HEK293 (cell line): ENCODE measurements at regions not wholly inside any gene's neighbourhood (a gene's known extent, or its start where the extent isn't known, plus 50 kb on each side); places are given as distances from the start of the nearest gene placed in this dataset.

ENCODE experiments used
- GFI1B ChIP-seq: fragments of 450-650 bp; formaldehyde crosslinking; IDR thresholded peaks from 2 replicates; pipeline ENCODE4 v1.5.1; 2016; ENCODE audit warnings: missing biosample characterization, missing genetic modification characterization
- SP2 ChIP-seq: fragments of 450-650 bp; formaldehyde crosslinking; IDR thresholded peaks from 2 replicates; pipeline ENCODE4 v1.5.1; 2016; ENCODE audit warnings: missing biosample characterization, missing genetic modification characterization
- TRIM28 ChIP-seq: IDR thresholded peaks from 2 replicates; pipeline ENCODE4 v1.6.1; 2011; ENCODE audit warnings: low read length, control low read depth, borderline replicate concordance
- WT1 ChIP-seq: fragments of 450-650 bp; formaldehyde crosslinking; IDR thresholded peaks from 2 replicates; pipeline ENCODE4 v1.5.1; 2016; ENCODE audit warnings: missing biosample characterization, missing genetic modification characterization
- YY1 ChIP-seq: fragments of 450-650 bp; formaldehyde crosslinking; IDR thresholded peaks from 2 replicates; pipeline ENCODE4 v1.5.1; 2018; ENCODE audit warnings: missing biosample characterization, missing genetic modification characterization
- ZBTB1 ChIP-seq: fragments of 450-650 bp; formaldehyde crosslinking; IDR thresholded peaks from 2 replicates; pipeline ENCODE4 v1.5.1; 2016; ENCODE audit warnings: missing biosample characterization, missing genetic modification characterization
- ZBTB17 ChIP-seq: fragments of 450-650 bp; formaldehyde crosslinking; IDR thresholded peaks from 2 replicates; pipeline ENCODE4 v1.5.1; 2016; ENCODE audit warnings: missing biosample characterization, missing genetic modification characterization
- ZFP41 ChIP-seq: fragments of 450-650 bp; formaldehyde crosslinking; IDR thresholded peaks from 2 replicates; pipeline ENCODE4 v1.5.1; 2016; ENCODE audit warnings: missing biosample characterization, missing genetic modification characterization, borderline replicate concordance
- ZNF121 ChIP-seq: fragments of 450-650 bp; formaldehyde crosslinking; IDR thresholded peaks from 2 replicates; pipeline ENCODE4 v1.5.1; 2016; ENCODE audit warnings: missing biosample characterization, missing genetic modification characterization
- ZNF155 ChIP-seq: fragments of 450-650 bp; formaldehyde crosslinking; IDR thresholded peaks from 2 replicates; pipeline ENCODE4 v1.5.1; 2016; ENCODE audit warnings: missing biosample characterization, missing genetic modification characterization
- ZNF169 ChIP-seq: fragments of 450-650 bp; formaldehyde crosslinking; IDR thresholded peaks from 2 replicates; pipeline ENCODE4 v1.5.1; 2016; ENCODE audit warnings: missing biosample characterization, missing genetic modification characterization
- ZNF221 ChIP-seq: fragments of 450-650 bp; formaldehyde crosslinking; IDR thresholded peaks from 2 replicates; pipeline ENCODE4 v1.5.1; 2017; ENCODE audit warnings: missing biosample characterization, missing genetic modification characterization, borderline replicate concordance
- ZNF366 ChIP-seq: fragments of 450-650 bp; formaldehyde crosslinking; conservative IDR thresholded peaks from 2 replicates; pipeline ENCODE4 v1.5.1; 2016; ENCODE audit warnings: missing biosample characterization, missing genetic modification characterization
- ZNF416 ChIP-seq: fragments of 450-650 bp; formaldehyde crosslinking; IDR thresholded peaks from 2 replicates; pipeline ENCODE4 v1.5.1; 2016; ENCODE audit warnings: missing biosample characterization, missing genetic modification characterization
- ZNF561 ChIP-seq: fragments of 450-650 bp; IDR thresholded peaks from 2 replicates; pipeline ENCODE4 v1.5.1; 2018; ENCODE audit warnings: missing biosample characterization, missing genetic modification characterization, borderline replicate concordance
- ZNF843 ChIP-seq: fragments of 450-650 bp; formaldehyde crosslinking; IDR thresholded peaks from 2 replicates; pipeline ENCODE4 v1.5.1; 2016; ENCODE audit warnings: missing biosample characterization, missing genetic modification characterization
- TF ChIP-seq, protein P1 (sequence below): fragments of 450-650 bp; formaldehyde crosslinking; conservative IDR thresholded peaks from 2 replicates; pipeline ENCODE4 v1.5.1; 2016; ENCODE audit warnings: low read depth, missing biosample characterization, missing genetic modification characterization
- TF ChIP-seq, protein P2 (sequence below): fragments of 450-650 bp; formaldehyde crosslinking; IDR thresholded peaks from 2 replicates; pipeline ENCODE4 v1.5.1; 2017; ENCODE audit warnings: missing biosample characterization, missing genetic modification characterization
- TF ChIP-seq, protein P3 (sequence below): fragments of 450-650 bp; formaldehyde crosslinking; IDR thresholded peaks from 2 replicates; pipeline ENCODE4 v1.5.0; 2017; ENCODE audit warnings: missing biosample characterization, missing genetic modification characterization, borderline replicate concordance
- TF ChIP-seq, protein P4 (sequence below): IDR thresholded peaks from 2 replicates; pipeline ENCODE4 v1.6.1; 2011; ENCODE audit warnings: mild to moderate bottlenecking, low read depth, low read length, borderline replicate concordance
- TF ChIP-seq, protein P5 (sequence below): fragments of 450-650 bp; formaldehyde crosslinking; optimal IDR thresholded peaks from 2 replicates; pipeline ENCODE3; 2016; ENCODE audit warnings: missing biosample characterization, mild to moderate bottlenecking, missing genetic modification characterization
- TF ChIP-seq, protein P6 (sequence below): fragments of 450-650 bp; formaldehyde crosslinking; IDR thresholded peaks from 2 replicates; pipeline ENCODE4 v1.5.1; 2016; ENCODE audit warnings: missing biosample characterization, missing genetic modification characterization

DNA sequence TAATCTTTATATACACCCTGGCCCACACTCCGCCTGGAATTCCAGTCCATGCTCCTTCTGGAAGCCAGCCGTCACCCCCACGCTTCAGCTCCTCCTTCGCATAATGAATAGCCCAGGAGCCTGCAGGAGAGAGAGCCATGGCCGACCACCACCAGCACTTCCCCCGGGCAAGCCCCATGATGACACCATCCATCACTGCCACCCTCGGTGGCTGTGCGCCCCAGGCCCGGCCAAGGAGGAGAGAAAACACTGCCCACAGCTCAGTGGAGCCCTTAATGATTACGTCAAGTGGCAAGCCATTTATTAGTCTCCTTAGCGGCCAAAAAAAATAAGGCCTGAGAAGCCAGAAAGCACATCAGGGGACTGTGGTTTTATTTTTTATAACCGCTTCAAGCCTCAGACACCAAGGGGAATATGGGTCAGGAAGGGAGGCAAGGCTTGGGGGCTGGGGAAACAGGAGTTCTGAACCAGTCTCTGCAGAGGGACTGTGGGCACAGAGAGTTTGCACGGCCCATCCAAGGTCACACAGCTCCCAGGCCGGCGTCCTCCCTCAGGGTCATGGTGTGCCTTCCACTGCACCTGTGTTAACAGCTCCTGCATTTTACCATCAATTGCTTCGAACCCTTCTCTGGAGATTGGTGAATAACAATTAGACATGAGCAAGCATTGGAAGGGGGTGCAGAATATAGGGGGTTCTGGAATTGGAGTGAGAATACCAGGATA is 134.3 kb downstream of the MN1 start (continued):
- TF ChIP-seq, protein P1, sequence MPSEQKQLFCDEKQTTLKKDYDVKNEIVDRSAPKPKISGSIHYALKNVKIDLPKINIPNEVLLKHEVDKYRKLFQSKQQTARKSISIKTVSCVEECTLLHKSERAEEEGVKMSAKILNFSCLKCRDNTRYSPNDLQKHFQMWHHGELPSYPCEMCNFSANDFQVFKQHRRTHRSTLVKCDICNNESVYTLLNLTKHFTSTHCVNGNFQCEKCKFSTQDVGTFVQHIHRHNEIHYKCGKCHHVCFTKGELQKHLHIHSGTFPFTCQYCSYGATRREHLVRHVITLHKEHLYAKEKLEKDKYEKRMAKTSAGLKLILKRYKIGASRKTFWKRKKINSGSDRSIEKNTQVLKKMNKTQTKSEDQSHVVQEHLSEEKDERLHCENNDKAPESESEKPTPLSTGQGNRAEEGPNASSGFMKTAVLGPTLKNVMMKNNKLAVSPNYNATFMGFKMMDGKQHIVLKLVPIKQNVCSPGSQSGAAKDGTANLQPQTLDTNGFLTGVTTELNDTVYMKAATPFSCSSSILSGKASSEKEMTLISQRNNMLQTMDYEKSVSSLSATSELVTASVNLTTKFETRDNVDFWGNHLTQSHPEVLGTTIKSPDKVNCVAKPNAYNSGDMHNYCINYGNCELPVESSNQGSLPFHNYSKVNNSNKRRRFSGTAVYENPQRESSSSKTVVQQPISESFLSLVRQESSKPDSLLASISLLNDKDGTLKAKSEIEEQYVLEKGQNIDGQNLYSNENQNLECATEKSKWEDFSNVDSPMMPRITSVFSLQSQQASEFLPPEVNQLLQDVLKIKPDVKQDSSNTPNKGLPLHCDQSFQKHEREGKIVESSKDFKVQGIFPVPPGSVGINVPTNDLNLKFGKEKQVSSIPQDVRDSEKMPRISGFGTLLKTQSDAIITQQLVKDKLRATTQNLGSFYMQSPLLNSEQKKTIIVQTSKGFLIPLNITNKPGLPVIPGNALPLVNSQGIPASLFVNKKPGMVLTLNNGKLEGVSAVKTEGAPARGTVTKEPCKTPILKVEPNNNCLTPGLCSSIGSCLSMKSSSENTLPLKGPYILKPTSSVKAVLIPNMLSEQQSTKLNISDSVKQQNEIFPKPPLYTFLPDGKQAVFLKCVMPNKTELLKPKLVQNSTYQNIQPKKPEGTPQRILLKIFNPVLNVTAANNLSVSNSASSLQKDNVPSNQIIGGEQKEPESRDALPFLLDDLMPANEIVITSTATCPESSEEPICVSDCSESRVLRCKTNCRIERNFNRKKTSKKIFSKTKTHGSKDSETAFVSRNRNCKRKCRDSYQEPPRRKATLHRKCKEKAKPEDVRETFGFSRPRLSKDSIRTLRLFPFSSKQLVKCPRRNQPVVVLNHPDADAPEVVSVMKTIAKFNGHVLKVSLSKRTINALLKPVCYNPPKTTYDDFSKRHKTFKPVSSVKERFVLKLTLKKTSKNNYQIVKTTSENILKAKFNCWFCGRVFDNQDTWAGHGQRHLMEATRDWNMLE = no peak
- TF ChIP-seq ZNF121 (peak; percentile 57; the same call in 1 of the 2 replicates), ZBTB1 (tag by site-specific recombination) (no peak), ZNF561 (peak; percentile 52; the same call in 1 of the 2 replicates), YY1 (tag by site-specific recombination) (no peak), ZNF843 (tag by site-specific recombination) (peak; percentile 75; the same call in 1 of the 2 replicates), ZNF416 (tag by site-specific recombination) (no peak), ZNF169 (tag by site-specific recombination) (no peak), ZNF221 (tag by site-specific recombination) (no peak), WT1 (tag by site-specific recombination) (peak; percentile 24; the same call in 1 of the 2 replicates), ZFP41 (tag by site-specific recombination) (no peak), ZBTB17 (tag by site-specific recombination) (no peak), ZNF155 (tag by site-specific recombination) (no peak), TRIM28 (0 out of 2 replicates have a peak, but pooled peaks have one; percentile 51), SP2 (tag by site-specific recombination) (peak; percentile 38; the same call in 1 of the 2 replicates), ZNF366 (tag by site-specific recombination) (no peak), GFI1B (tag by site-specific recombination) (no peak)
- TF ChIP-seq, protein P2, sequence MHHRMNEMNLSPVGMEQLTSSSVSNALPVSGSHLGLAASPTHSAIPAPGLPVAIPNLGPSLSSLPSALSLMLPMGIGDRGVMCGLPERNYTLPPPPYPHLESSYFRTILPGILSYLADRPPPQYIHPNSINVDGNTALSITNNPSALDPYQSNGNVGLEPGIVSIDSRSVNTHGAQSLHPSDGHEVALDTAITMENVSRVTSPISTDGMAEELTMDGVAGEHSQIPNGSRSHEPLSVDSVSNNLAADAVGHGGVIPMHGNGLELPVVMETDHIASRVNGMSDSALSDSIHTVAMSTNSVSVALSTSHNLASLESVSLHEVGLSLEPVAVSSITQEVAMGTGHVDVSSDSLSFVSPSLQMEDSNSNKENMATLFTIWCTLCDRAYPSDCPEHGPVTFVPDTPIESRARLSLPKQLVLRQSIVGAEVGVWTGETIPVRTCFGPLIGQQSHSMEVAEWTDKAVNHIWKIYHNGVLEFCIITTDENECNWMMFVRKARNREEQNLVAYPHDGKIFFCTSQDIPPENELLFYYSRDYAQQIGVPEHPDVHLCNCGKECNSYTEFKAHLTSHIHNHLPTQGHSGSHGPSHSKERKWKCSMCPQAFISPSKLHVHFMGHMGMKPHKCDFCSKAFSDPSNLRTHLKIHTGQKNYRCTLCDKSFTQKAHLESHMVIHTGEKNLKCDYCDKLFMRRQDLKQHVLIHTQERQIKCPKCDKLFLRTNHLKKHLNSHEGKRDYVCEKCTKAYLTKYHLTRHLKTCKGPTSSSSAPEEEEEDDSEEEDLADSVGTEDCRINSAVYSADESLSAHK (tag by site-specific recombination) = peak; percentile 45
- TF ChIP-seq, protein P3, sequence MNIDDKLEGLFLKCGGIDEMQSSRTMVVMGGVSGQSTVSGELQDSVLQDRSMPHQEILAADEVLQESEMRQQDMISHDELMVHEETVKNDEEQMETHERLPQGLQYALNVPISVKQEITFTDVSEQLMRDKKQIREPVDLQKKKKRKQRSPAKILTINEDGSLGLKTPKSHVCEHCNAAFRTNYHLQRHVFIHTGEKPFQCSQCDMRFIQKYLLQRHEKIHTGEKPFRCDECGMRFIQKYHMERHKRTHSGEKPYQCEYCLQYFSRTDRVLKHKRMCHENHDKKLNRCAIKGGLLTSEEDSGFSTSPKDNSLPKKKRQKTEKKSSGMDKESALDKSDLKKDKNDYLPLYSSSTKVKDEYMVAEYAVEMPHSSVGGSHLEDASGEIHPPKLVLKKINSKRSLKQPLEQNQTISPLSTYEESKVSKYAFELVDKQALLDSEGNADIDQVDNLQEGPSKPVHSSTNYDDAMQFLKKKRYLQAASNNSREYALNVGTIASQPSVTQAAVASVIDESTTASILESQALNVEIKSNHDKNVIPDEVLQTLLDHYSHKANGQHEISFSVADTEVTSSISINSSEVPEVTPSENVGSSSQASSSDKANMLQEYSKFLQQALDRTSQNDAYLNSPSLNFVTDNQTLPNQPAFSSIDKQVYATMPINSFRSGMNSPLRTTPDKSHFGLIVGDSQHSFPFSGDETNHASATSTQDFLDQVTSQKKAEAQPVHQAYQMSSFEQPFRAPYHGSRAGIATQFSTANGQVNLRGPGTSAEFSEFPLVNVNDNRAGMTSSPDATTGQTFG = no peak
- TF ChIP-seq, protein P4, sequence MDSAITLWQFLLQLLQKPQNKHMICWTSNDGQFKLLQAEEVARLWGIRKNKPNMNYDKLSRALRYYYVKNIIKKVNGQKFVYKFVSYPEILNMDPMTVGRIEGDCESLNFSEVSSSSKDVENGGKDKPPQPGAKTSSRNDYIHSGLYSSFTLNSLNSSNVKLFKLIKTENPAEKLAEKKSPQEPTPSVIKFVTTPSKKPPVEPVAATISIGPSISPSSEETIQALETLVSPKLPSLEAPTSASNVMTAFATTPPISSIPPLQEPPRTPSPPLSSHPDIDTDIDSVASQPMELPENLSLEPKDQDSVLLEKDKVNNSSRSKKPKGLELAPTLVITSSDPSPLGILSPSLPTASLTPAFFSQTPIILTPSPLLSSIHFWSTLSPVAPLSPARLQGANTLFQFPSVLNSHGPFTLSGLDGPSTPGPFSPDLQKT = no peak
- TF ChIP-seq, protein P5, sequence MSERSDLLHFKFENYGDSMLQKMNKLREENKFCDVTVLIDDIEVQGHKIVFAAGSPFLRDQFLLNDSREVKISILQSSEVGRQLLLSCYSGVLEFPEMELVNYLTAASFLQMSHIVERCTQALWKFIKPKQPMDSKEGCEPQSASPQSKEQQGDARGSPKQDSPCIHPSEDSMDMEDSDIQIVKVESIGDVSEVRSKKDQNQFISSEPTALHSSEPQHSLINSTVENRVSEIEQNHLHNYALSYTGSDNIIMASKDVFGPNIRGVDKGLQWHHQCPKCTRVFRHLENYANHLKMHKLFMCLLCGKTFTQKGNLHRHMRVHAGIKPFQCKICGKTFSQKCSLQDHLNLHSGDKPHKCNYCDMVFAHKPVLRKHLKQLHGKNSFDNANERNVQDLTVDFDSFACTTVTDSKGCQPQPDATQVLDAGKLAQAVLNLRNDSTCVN (tag by site-specific recombination) = no peak
- TF ChIP-seq, protein P6, sequence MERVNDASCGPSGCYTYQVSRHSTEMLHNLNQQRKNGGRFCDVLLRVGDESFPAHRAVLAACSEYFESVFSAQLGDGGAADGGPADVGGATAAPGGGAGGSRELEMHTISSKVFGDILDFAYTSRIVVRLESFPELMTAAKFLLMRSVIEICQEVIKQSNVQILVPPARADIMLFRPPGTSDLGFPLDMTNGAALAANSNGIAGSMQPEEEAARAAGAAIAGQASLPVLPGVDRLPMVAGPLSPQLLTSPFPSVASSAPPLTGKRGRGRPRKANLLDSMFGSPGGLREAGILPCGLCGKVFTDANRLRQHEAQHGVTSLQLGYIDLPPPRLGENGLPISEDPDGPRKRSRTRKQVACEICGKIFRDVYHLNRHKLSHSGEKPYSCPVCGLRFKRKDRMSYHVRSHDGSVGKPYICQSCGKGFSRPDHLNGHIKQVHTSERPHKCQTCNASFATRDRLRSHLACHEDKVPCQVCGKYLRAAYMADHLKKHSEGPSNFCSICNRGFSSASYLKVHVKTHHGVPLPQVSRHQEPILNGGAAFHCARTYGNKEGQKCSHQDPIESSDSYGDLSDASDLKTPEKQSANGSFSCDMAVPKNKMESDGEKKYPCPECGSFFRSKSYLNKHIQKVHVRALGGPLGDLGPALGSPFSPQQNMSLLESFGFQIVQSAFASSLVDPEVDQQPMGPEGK (tag by site-specific recombination) = peak; percentile 38; the same call in 1 of the 2 replicates
